ENCODE measurements at regions not wholly inside any gene's neighbourhood (a gene's known extent, or its start where the extent isn't known, plus 50 kb on each side); places are given as distances from the start of the nearest gene placed in this dataset.

- TF ChIP-seq ZNF8 (CRISPR knock-in tag; IDR thresholded peaks at IDR 0.05) (no peak), PATZ1 (CRISPR knock-in tag; IDR thresholded peaks at IDR 0.05; ENCODE audit: borderline replicate concordance) (no peak), ARNTL (CRISPR knock-in tag; IDR thresholded peaks at IDR 0.05; ENCODE audit: borderline replicate concordance, low read depth) (no peak), ZFP3 (CRISPR knock-in tag; IDR thresholded peaks at IDR 0.05) (no peak), ZC3H10 (CRISPR knock-in tag; IDR thresholded peaks at IDR 0.05) (no peak), ZFP30 (CRISPR knock-in tag; IDR thresholded peaks at IDR 0.05) (no peak), ZNF565 (CRISPR knock-in tag; conservative IDR thresholded peaks at IDR 0.05; ENCODE audit: low read depth) (no peak), RARB (CRISPR knock-in tag; IDR thresholded peaks at IDR 0.05) (no peak), BACH2 (CRISPR knock-in tag; IDR thresholded peaks at IDR 0.05; ENCODE audit: borderline replicate concordance) (no peak), CREB5 (CRISPR knock-in tag; IDR thresholded peaks at IDR 0.05; ENCODE audit: low read depth) (no peak), PPARA (CRISPR knock-in tag; IDR thresholded peaks at IDR 0.05; ENCODE audit: borderline replicate concordance) (no peak), TCF4 (CRISPR knock-in tag; IDR thresholded peaks at IDR 0.05; ENCODE audit: borderline replicate concordance) (no peak), ISL1 (CRISPR knock-in tag; IDR thresholded peaks at IDR 0.05) (no peak), POU6F1 (CRISPR knock-in tag; IDR thresholded peaks at IDR 0.05; ENCODE audit: borderline replicate concordance, low read depth) (no peak)
Measured at GRCh38 chr2:151024696-151025251, 236.9 kb downstream of the RBM43 start.
